HepG2 (cell line): ENCODE measurements at regions not wholly inside any gene's neighbourhood (a gene's known extent, or its start where the extent isn't known, plus 50 kb on each side); places are given as distances from the start of the nearest gene placed in this dataset.

Source experiments
- ATAC-seq: fragments of 200-7000 bp; cut with Tn5 transposase; 3 replicates; pipeline ENCODE4 v1.9.1; 2020; ENCODE audit warnings: mild to moderate bottlenecking, moderate library complexity
- BruUV-seq: library from RNA; stranded (reverse); fragments of 400-500 nt; replicated peaks from 2 replicates; lab custom pipeline; 2021; lab: Mats Ljungman, UMichigan
- CTCF ChIA-PET: fragments of 300-600 bp; formaldehyde crosslinking; extraction: SDS; loops from one replicate; lab custom pipeline; 2021; ENCODE audit warnings: low total read pairs, inconsistent platforms, low intra/inter-chr PET ratio; lab: Yijun Ruan, JAX
- POLR2A ChIA-PET: fragments of 350-600 bp; sonication (Branson Sonifier 250); formaldehyde crosslinking; loops from one replicate; lab custom pipeline; 2020; ENCODE audit warnings: antibody characterized with exemption, inconsistent platforms; lab: Yijun Ruan, JAX
- DNase-seq: peaks from one replicate; pipeline ENCODE4 v3.0.0-alpha.2; 2015; ENCODE audit warnings: low spot score
- FAIRE-seq: peaks from 3 replicates; lab custom pipeline; 2011; peaks lifted over from hg19 to GRCh38; lab: Jason Lieb, UNC
- H2AFZ ChIP-seq: one replicate; pipeline ENCODE4 v1.6.1; 2011; ENCODE audit warnings: low read length, inconsistent platforms
- H3K27ac ChIP-seq: fragments of 300-600 bp; 3 replicates; pipeline ENCODE4 v1.8.0; 2011; ENCODE audit warnings: mixed run types, mild to moderate bottlenecking, mixed read lengths, low read length, inconsistent platforms; ENCODE audit not compliant: insufficient read depth; ENCODE audit errors: extremely low read length
- H3K27me3 ChIP-seq, 2 experiments: fragments of 200-600 bp in 1 of 2; 2 replicates in 1 of 2; 3 replicates in 1 of 2; pipeline versions ENCODE4 v1.6.0 to v1.8.0; 2011; ENCODE audit warnings: low read length in 2 of 2, mild to moderate bottlenecking in 2 of 2, moderate library complexity in 2 of 2, inconsistent platforms in 1 of 2; ENCODE audit not compliant: insufficient read depth in 2 of 2, control insufficient read depth in 1 of 2
- H3K36me3 ChIP-seq, 2 experiments: fragments of 200-600 bp in 1 of 2; replicated peaks in 1 of 2; 2 replicates in 1 of 2; 3 replicates in 1 of 2; pipeline versions ENCODE4 v1.5.1 to v1.8.0; 2011; ENCODE audit warnings: low read length in 2 of 2, inconsistent platforms in 1 of 2; ENCODE audit not compliant: insufficient read depth in 2 of 2, control insufficient read depth in 1 of 2
- H3K4me1 ChIP-seq: 2 replicates; pipeline ENCODE4 v1.5.1; 2012; ENCODE audit warnings: low read length, inconsistent platforms; ENCODE audit not compliant: insufficient read depth
- H3K4me2 ChIP-seq: 2 replicates; pipeline ENCODE4 v1.6.0; 2011; ENCODE audit warnings: low read depth, low read length, inconsistent platforms
- H3K4me3 ChIP-seq, 3 experiments: fragments of 200-600 bp in 1 of 3; sonication (generic), shearing (Covaris generic) in 1 of 3; replicated peaks in 1 of 3; 2 replicates each; pipeline ENCODE4 v1.5.1; 2011 to 2016; ENCODE audit warnings: low read length in 3 of 3, inconsistent platforms in 2 of 3, low read depth in 2 of 3, mild to moderate bottlenecking in 2 of 3, control low read depth in 1 of 3, mixed read lengths in 1 of 3; ENCODE audit not compliant: insufficient read depth in 1 of 3
- H3K79me2 ChIP-seq: one replicate; pipeline ENCODE4 v1.6.1; 2011; ENCODE audit warnings: low read length, inconsistent platforms; ENCODE audit not compliant: insufficient read depth
- H3K9ac ChIP-seq: 2 replicates; pipeline ENCODE4 v1.6.0; 2011; ENCODE audit warnings: mild to moderate bottlenecking, low read depth, low read length, inconsistent platforms; ENCODE audit not compliant: insufficient read depth
- H3K9me3 ChIP-seq: 2 replicates; pipeline ENCODE4 v1.5.1; 2012; ENCODE audit warnings: mild to moderate bottlenecking, low read length
- H4K20me1 ChIP-seq: 2 replicates; pipeline ENCODE4 v1.6.0; 2011; ENCODE audit warnings: inconsistent platforms, mild to moderate bottlenecking, low read length, moderate library complexity; ENCODE audit not compliant: insufficient read depth
- ATAD3A ChIP-seq: sonication (generic); formaldehyde crosslinking; IDR thresholded peaks from 2 replicates; pipeline ENCODE4 v1.4.0; 2020; ENCODE audit warnings: missing genetic modification reagents
- CBX5 ChIP-seq: sonication (generic); formaldehyde crosslinking; IDR thresholded peaks from 2 replicates; pipeline ENCODE4 v1.4.0; 2020; ENCODE audit warnings: missing genetic modification reagents, borderline replicate concordance
- FOSL2 ChIP-seq: sonication (generic); formaldehyde crosslinking; IDR thresholded peaks from 2 replicates; pipeline ENCODE4 v1.4.0; 2020; ENCODE audit warnings: missing genetic modification reagents
- HOXD1 ChIP-seq: sonication (generic); formaldehyde crosslinking; IDR thresholded peaks from 2 replicates; pipeline ENCODE4 v1.5.0; 2020; ENCODE audit warnings: missing genetic modification reagents
- MEF2D ChIP-seq: sonication (generic); formaldehyde crosslinking; IDR thresholded peaks from 2 replicates; pipeline ENCODE4 v1.5.1; 2020; ENCODE audit warnings: mild to moderate bottlenecking, missing genetic modification reagents
- MIER3 ChIP-seq: IDR thresholded peaks from 2 replicates; pipeline ENCODE4 v1.6.1; 2016; ENCODE audit warnings: missing compliant biosample characterization, borderline replicate concordance
- PAF1 ChIP-seq: IDR thresholded peaks from 2 replicates; pipeline ENCODE4 v1.6.1; 2016; ENCODE audit warnings: missing genetic modification reagents, missing compliant biosample characterization
- PHB2 ChIP-seq: fragments of 450-650 bp; IDR thresholded peaks from 2 replicates; pipeline ENCODE4 v1.6.1; 2018; ENCODE audit not compliant: partially characterized antibody
- SP2 ChIP-seq: sonication (generic); formaldehyde crosslinking; IDR thresholded peaks from 2 replicates; pipeline ENCODE4 v1.5.1; 2020; ENCODE audit warnings: mild to moderate bottlenecking, missing genetic modification reagents
- TFDP1 ChIP-seq: IDR thresholded peaks from 2 replicates; pipeline ENCODE4 v1.6.1; 2016; ENCODE audit warnings: missing compliant biosample characterization, missing genetic modification reagents, borderline replicate concordance
- YEATS4 ChIP-seq: sonication (generic); formaldehyde crosslinking; IDR thresholded peaks from 2 replicates; pipeline ENCODE4 v1.4.0; 2020; ENCODE audit warnings: missing genetic modification reagents, borderline replicate concordance
- ZBTB21 ChIP-seq: sonication (generic); formaldehyde crosslinking; IDR thresholded peaks from 2 replicates; pipeline ENCODE4 v1.4.0; 2020; ENCODE audit warnings: missing genetic modification reagents
- ZBTB33 ChIP-seq: sonication (generic); formaldehyde crosslinking; IDR thresholded peaks from 2 replicates; pipeline ENCODE4 v1.4.0; 2020; ENCODE audit warnings: missing genetic modification reagents
- ZFP1 ChIP-seq: IDR thresholded peaks from 2 replicates; pipeline ENCODE4 v1.6.1; 2016
- ZIK1 ChIP-seq: sonication (generic); formaldehyde crosslinking; IDR thresholded peaks from 2 replicates; pipeline ENCODE4 v1.5.0; 2020; ENCODE audit warnings: mild to moderate bottlenecking, low read depth, missing genetic modification reagents, borderline replicate concordance
- ZNF138 ChIP-seq: sonication (generic); formaldehyde crosslinking; IDR thresholded peaks from 2 replicates; pipeline ENCODE4 v1.5.0; 2020; ENCODE audit warnings: mild to moderate bottlenecking, low read depth, missing genetic modification reagents
- ZNF264 ChIP-seq: sonication (generic); formaldehyde crosslinking; IDR thresholded peaks from 2 replicates; pipeline ENCODE4 v1.4.0; 2020; ENCODE audit warnings: missing genetic modification reagents
- ZNF296 ChIP-seq: sonication (generic); formaldehyde crosslinking; conservative IDR thresholded peaks from 2 replicates; pipeline ENCODE4 v1.5.0; 2020; ENCODE audit warnings: mild to moderate bottlenecking, missing genetic modification reagents
- ZNF317 ChIP-seq: sonication (generic); formaldehyde crosslinking; IDR thresholded peaks from 2 replicates; pipeline ENCODE4 v1.5.0; 2020; ENCODE audit warnings: mild to moderate bottlenecking, missing genetic modification reagents
- ZNF333 ChIP-seq: sonication (generic); formaldehyde crosslinking; IDR thresholded peaks from 2 replicates; pipeline ENCODE4 v1.4.0; 2020; ENCODE audit warnings: mild to moderate bottlenecking, missing genetic modification reagents, borderline replicate concordance
- ZNF546 ChIP-seq: sonication (generic); formaldehyde crosslinking; conservative IDR thresholded peaks from 2 replicates; pipeline ENCODE4 v1.8.1; 2023; ENCODE audit warnings: mild to moderate bottlenecking, missing genetic modification reagents
- ZNF670 ChIP-seq: sonication (generic); formaldehyde crosslinking; IDR thresholded peaks from 2 replicates; pipeline ENCODE4 v1.8.0; 2022; ENCODE audit warnings: mild to moderate bottlenecking, missing genetic modification reagents, borderline replicate concordance
- ZNF841 ChIP-seq: sonication (generic); formaldehyde crosslinking; IDR thresholded peaks from 2 replicates; pipeline ENCODE4 v1.8.1; 2023; ENCODE audit warnings: missing genetic modification reagents, borderline replicate concordance
- WGBS: methylation state at CpG from one replicate; pipeline ENCODE4 v1.1.6; 2017; ENCODE audit warnings: low lambda C conversion rate; 5-methylcytosine and 5-hydroxymethylcytosine counted together
- in situ Hi-C: cut with HindIII; loops from 2 replicates; pipeline ENCODE4 v1.10.0; 2017; ENCODE audit warnings: low pct_unique_long_range_greater_than_20kb; ENCODE audit not compliant: extremely low pct_ligation_motif_present
- intact Hi-C: fragments of 100-400 bp; cut with micrococcal nuclease; formaldehyde crosslinking; loops from one replicate; pipeline ENCODE4 v1.10.0; 2022; ENCODE audit not compliant: unreplicated experiment
- TF ChIP-seq, protein P1 (sequence below): sonication (generic); formaldehyde crosslinking; conservative IDR thresholded peaks from 2 replicates; pipeline ENCODE4 v1.8.0; 2022; ENCODE audit warnings: mild to moderate bottlenecking, moderate library complexity, missing genetic modification reagents

- WGBS = 82% methylated on average over 7 of the region's 7 CpGs
- Histone ChIP-seq H2AFZ (no peak overlapping the region), H3K4me1 (peaks cover 36% of the 10 kb centered on the region), H3K36me3 (no peaks in the 10 kb centered on the region), H3K4me3 (no peak overlapping the region), H4K20me1 (no peaks in the 10 kb centered on the region), H3K9me3 (no peaks in the 10 kb centered on the region), H3K9ac (no peak overlapping the region), H3K27me3 (no peaks in the 10 kb centered on the region), H3K79me2 (no peaks in the 10 kb centered on the region), H3K27ac (no peak overlapping the region), H3K4me2 (no peak overlapping the region)
- intact Hi-C loops (loop anchor here (10.0 kb wide), 1 partner anchor 387 kb away; no protein-coding TSS in a partner anchor), in situ Hi-C loops (no loop called here)
- BruUV-seq = no TSS peak
- DNase-seq = peak; percentile 42
- CTCF ChIA-PET = no interaction called here
- POLR2A ChIA-PET = no interaction called here
- FAIRE-seq = peak; percentile 15
- ATAC-seq = no peak; the same call in 2 of the 3 replicates
- TF ChIP-seq MIER3 (no peak), ZNF841 (CRISPR knock-in tag) (no peak), ZNF317 (no peak), ZNF296 (CRISPR knock-in tag) (no peak), ZNF138 (CRISPR knock-in tag) (no peak), ZNF333 (no peak), ZNF546 (no peak), ZNF670 (CRISPR knock-in tag) (no peak), TFDP1 (CRISPR knock-in tag) (no peak), MEF2D (no peak), ZBTB21 (no peak), ATAD3A (CRISPR knock-in tag) (no peak), ZFP1 (CRISPR knock-in tag) (no peak), HOXD1 (CRISPR knock-in tag) (no peak), PAF1 (no peak), SP2 (no peak), PHB2 (no peak), ZIK1 (CRISPR knock-in tag) (no peak), ZBTB33 (0 out of 2 replicates have a peak, but pooled peaks have one; percentile 25), CBX5 (CRISPR knock-in tag) (no peak), FOSL2 (CRISPR knock-in tag) (peak; percentile 73), YEATS4 (CRISPR knock-in tag) (no peak), ZNF264 (CRISPR knock-in tag) (no peak)
- TF ChIP-seq, protein P1, sequence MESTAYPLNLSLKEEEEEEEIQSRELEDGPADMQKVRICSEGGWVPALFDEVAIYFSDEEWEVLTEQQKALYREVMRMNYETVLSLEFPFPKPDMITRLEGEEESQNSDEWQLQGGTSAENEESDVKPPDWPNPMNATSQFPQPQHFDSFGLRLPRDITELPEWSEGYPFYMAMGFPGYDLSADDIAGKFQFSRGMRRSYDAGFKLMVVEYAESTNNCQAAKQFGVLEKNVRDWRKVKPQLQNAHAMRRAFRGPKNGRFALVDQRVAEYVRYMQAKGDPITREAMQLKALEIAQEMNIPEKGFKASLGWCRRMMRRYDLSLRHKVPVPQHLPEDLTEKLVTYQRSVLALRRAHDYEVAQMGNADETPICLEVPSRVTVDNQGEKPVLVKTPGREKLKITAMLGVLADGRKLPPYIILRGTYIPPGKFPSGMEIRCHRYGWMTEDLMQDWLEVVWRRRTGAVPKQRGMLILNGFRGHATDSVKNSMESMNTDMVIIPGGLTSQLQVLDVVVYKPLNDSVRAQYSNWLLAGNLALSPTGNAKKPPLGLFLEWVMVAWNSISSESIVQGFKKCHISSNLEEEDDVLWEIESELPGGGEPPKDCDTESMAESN (CRISPR knock-in tag) = no peak
Measured at GRCh38 chr1:213761845-213762407, 225.8 kb upstream of the PROX1 start.
